ENCODE measurements at regions not wholly inside any gene's neighbourhood (a gene's known extent, or its start where the extent isn't known, plus 50 kb on each side); places are given as distances from the start of the nearest gene placed in this dataset.
"Not testable (repeated sequence)": the region's sequence is repeated elsewhere in the genome, so short reads cannot be mapped to it uniquely, and the experiment has no call there.

GRCh38 chr3:137525471-137525870, 238.6 kb upstream of the SOX14 start:
- Histone ChIP-seq H3K4me1 (replicated peaks in 1 of 2) (no peaks in the 10 kb centered on the region), H3K4me3 (no peak overlapping the region), H3K27ac (no peak overlapping the region)
- in situ Hi-C loops (cut with MboI; ENCODE audit: low pct_unique_long_range_greater_than_20kb in 2 of 9, low sequenced_read_pairs in 9 of 9, unreplicated experiment in 9 of 9), result no loop called here
- ATAC-seq (replicated peaks in 6 of 8), result no peak

- in situ Hi-C loops (cut with MboI; ENCODE audit: low pct_unique_long_range_greater_than_20kb in 2 of 9, low sequenced_read_pairs in 9 of 9, unreplicated experiment in 9 of 9), result no loop called here
- no peak overlapping the region for H3K27ac ChIP-seq
- no peaks in the 10 kb centered on the region for H3K4me1 ChIP-seq (replicated peaks in 1 of 2)
- H3K4me3 ChIP-seq, result no peak overlapping the region
- 0 to 100% (median 11%) methylated on average over 1 to 3 of the region's 3 CpGs; no CpG with 5 or more reads in 5 of the 10 experiments for WGBS, 10 experiments
- no peak for ATAC-seq (replicated peaks in 6 of 8)
Measured at GRCh38 chr3:137542049-137542448, 222.1 kb upstream of the SOX14 start.

- no peak for ATAC-seq (replicated peaks in 6 of 8)
- WGBS, 10 experiments, result 10 to 100% (median 80%) methylated on average over 1 to 2 of the region's 2 CpGs; no CpG with 5 or more reads in 2 of the 10 experiments
- no peaks in the 10 kb centered on the region for H3K4me1 ChIP-seq (replicated peaks in 1 of 2)
- no peak overlapping the region for H3K4me3 ChIP-seq
- in situ Hi-C loops (cut with MboI; ENCODE audit: low pct_unique_long_range_greater_than_20kb in 2 of 9, low sequenced_read_pairs in 9 of 9, unreplicated experiment in 9 of 9), result no loop called here
- no peak overlapping the region for H3K27ac ChIP-seq
Measured at GRCh38 chr3:137554242-137554641, 209.9 kb upstream of the SOX14 start.

- Histone ChIP-seq H3K4me1 (replicated peaks in 1 of 2) (no peaks in the 10 kb centered on the region), H3K27ac (no peak overlapping the region), H3K4me3 (no peak overlapping the region)
- ATAC-seq (replicated peaks in 6 of 8), result no peak
- in situ Hi-C loops (cut with MboI; ENCODE audit: low pct_unique_long_range_greater_than_20kb in 2 of 9, low sequenced_read_pairs in 9 of 9, unreplicated experiment in 9 of 9), result no loop called here
Measured at GRCh38 chr3:137568880-137569279, 195.2 kb upstream of the SOX14 start.

- in situ Hi-C loops (cut with MboI; ENCODE audit: low pct_unique_long_range_greater_than_20kb in 2 of 9, low sequenced_read_pairs in 9 of 9, unreplicated experiment in 9 of 9), result no loop called here
- no peak overlapping the region for H3K27ac ChIP-seq
- H3K4me1 ChIP-seq (replicated peaks in 1 of 2), result no peaks in the 10 kb centered on the region
- H3K4me3 ChIP-seq, result no peak overlapping the region
- no peak for ATAC-seq (replicated peaks in 6 of 8)
- 0 to 91% (median 67%) methylated on average over 1 to 3 of the region's 3 CpGs; no CpG with 5 or more reads in 1 of the 10 experiments for WGBS, 10 experiments
Measured at GRCh38 chr3:137572931-137573330, 191.2 kb upstream of the SOX14 start.

- no peaks in the 10 kb centered on the region for H3K4me1 ChIP-seq (replicated peaks in 1 of 2)
- H3K27ac ChIP-seq, result no peak overlapping the region
- ATAC-seq (replicated peaks in 6 of 8), result peak in 2 of 8 experiments; percentile 32 to 40
- 11 to 38% (median 14%) methylated on average over 1 of the region's 1 CpG; no CpG with 5 or more reads in 7 of the 10 experiments for WGBS, 10 experiments
- in situ Hi-C loops (cut with MboI; ENCODE audit: low pct_unique_long_range_greater_than_20kb in 2 of 9, low sequenced_read_pairs in 9 of 9, unreplicated experiment in 9 of 9), result no loop called here
- no peak overlapping the region for H3K4me3 ChIP-seq
Measured at GRCh38 chr3:137582484-137582883, 181.6 kb upstream of the SOX14 start.

GRCh38 chr3:137583256-137583655, 180.9 kb upstream of the SOX14 start:
- Histone ChIP-seq H3K4me1 (replicated peaks in 1 of 2) (peaks cover 0 to 2% of the 10 kb centered on the region in 2 donors), H3K27ac (no peak overlapping the region), H3K4me3 (no peak overlapping the region)
- in situ Hi-C loops (cut with MboI; ENCODE audit: low pct_unique_long_range_greater_than_20kb in 2 of 9, low sequenced_read_pairs in 9 of 9, unreplicated experiment in 9 of 9), result no loop called here
- 0 to 100% (median 57%) methylated on average over 1 to 2 of the region's 2 CpGs; no CpG with 5 or more reads in 2 of the 10 experiments for WGBS, 10 experiments
- ATAC-seq (replicated peaks in 6 of 8), result no peak

GRCh38 chr3:137588871-137589270, 175.2 kb upstream of the SOX14 start:
- WGBS, 10 experiments, result 6 to 78% (median 68%) methylated on average over 1 to 6 of the region's 6 CpGs; no CpG with 5 or more reads in 1 of the 10 experiments
- no peak for ATAC-seq (replicated peaks in 6 of 8)
- in situ Hi-C loops (cut with MboI; ENCODE audit: low pct_unique_long_range_greater_than_20kb in 2 of 9, low sequenced_read_pairs in 9 of 9, unreplicated experiment in 9 of 9), result no loop called here

GRCh38 chr3:137595415-137595814, 168.7 kb upstream of the SOX14 start:
- H3K27ac ChIP-seq; H3K4me3 ChIP-seq; ATAC-seq (replicated peaks in 6 of 8); H3K4me1 ChIP-seq (replicated peaks in 1 of 2); in situ Hi-C loops (cut with MboI; ENCODE audit: low pct_unique_long_range_greater_than_20kb in 2 of 9, low sequenced_read_pairs in 9 of 9, unreplicated experiment in 9 of 9): not testable (repeated sequence)
- 39 to 94% (median 53%) methylated on average over 2 to 3 of the region's 4 CpGs; no CpG with 5 or more reads in 6 of the 10 experiments for WGBS, 10 experiments

More at GRCh38 chr3:137588871-137589270, 175.2 kb upstream of the SOX14 start:
- no peak overlapping the region for H3K27ac ChIP-seq
- H3K4me3 ChIP-seq, result no peak overlapping the region
- peaks cover 0 to 11% of the 10 kb centered on the region in 2 donors for H3K4me1 ChIP-seq (replicated peaks in 1 of 2)

- no peak overlapping the region for H3K4me3 ChIP-seq
Measured at GRCh38 chr3:137610723-137611122, 153.4 kb upstream of the SOX14 start.

GRCh38 chr3:137612291-137612690, 151.8 kb upstream of the SOX14 start:
- peak in 1 of 8 experiments; percentile 12 for ATAC-seq (replicated peaks in 6 of 8)

More at GRCh38 chr3:137610723-137611122, 153.4 kb upstream of the SOX14 start:
- WGBS, 10 experiments, result 0 to 100% (median 69%) methylated on average over 1 to 3 of the region's 3 CpGs
- no peak overlapping the region for H3K27ac ChIP-seq
- in situ Hi-C loops (cut with MboI; ENCODE audit: low pct_unique_long_range_greater_than_20kb in 2 of 9, low sequenced_read_pairs in 9 of 9, unreplicated experiment in 9 of 9), result no loop called here
- no peaks in the 10 kb centered on the region for H3K4me1 ChIP-seq (replicated peaks in 1 of 2)
- no peak for ATAC-seq (replicated peaks in 6 of 8)

GRCh38 chr3:137615659-137616418, 148.3 kb upstream of the SOX14 start:
- ATAC-seq (replicated peaks in 6 of 8), result peak in 3 of 8 experiments; percentile 68 to 95 (median 85)
- 6 to 93% (median 85%) methylated on average over 3 to 10 of the region's 10 CpGs for WGBS, 10 experiments
- Histone ChIP-seq H3K4me1 (replicated peaks in 1 of 2) (no peaks in the 10 kb centered on the region), H3K4me3 (no peak overlapping the region), H3K27ac (no peak overlapping the region)
- in situ Hi-C loops (cut with MboI; ENCODE audit: low pct_unique_long_range_greater_than_20kb in 2 of 9, low sequenced_read_pairs in 9 of 9, unreplicated experiment in 9 of 9), result no loop called here

More at GRCh38 chr3:137612291-137612690, 151.8 kb upstream of the SOX14 start:
- 0 to 100% (median 67%) methylated on average over 1 to 3 of the region's 3 CpGs; no CpG with 5 or more reads in 1 of the 10 experiments for WGBS, 10 experiments
- no peak overlapping the region for H3K27ac ChIP-seq
- no peak overlapping the region for H3K4me3 ChIP-seq
- no peaks in the 10 kb centered on the region for H3K4me1 ChIP-seq (replicated peaks in 1 of 2)
- in situ Hi-C loops (cut with MboI; ENCODE audit: low pct_unique_long_range_greater_than_20kb in 2 of 9, low sequenced_read_pairs in 9 of 9, unreplicated experiment in 9 of 9), result no loop called here

- Histone ChIP-seq H3K4me1 (replicated peaks in 1 of 2) (peaks cover 17 to 21% of the 10 kb centered on the region in 2 donors), H3K4me3 (no peak overlapping the region), H3K27ac (peak overlapping the region in 1 of 2 donors; percentile 11)
- ATAC-seq (replicated peaks in 6 of 8), result peak in 3 of 8 experiments; percentile 35 to 38 (median 36)
- in situ Hi-C loops (cut with MboI; ENCODE audit: low pct_unique_long_range_greater_than_20kb in 2 of 9, low sequenced_read_pairs in 9 of 9, unreplicated experiment in 9 of 9), result no loop called here
- 11 to 89% (median 28%) methylated on average over 2 to 16 of the region's 17 CpGs for WGBS, 10 experiments
Measured at GRCh38 chr3:137641879-137642704, 122.0 kb upstream of the SOX14 start.

All from motor neuron (in vitro differentiated cells).